ENCODE measurements at regions not wholly inside any gene's neighbourhood (a gene's known extent, or its start where the extent isn't known, plus 50 kb on each side); places are given as distances from the start of the nearest gene placed in this dataset.

- TF ChIP-seq CBX8 (IDR thresholded peaks at IDR 0.05; ENCODE audit: borderline replicate concordance, extremely low read depth, low read depth, low read length, poor library complexity, severe bottlenecking) (no peak), MECOM (CRISPR knock-in tag; IDR thresholded peaks at IDR 0.05) (no peak), KLF13 (tag; IDR thresholded peaks at IDR 0.05; ENCODE audit: borderline replicate concordance, low read depth) (no peak), CEBPB (tag; IDR thresholded peaks at IDR 0.05) (peak; percentile 17; the same call in 1 of the 2 replicates), DACH1 (IDR thresholded peaks at IDR 0.05; ENCODE audit: partially characterized antibody) (no peak), VEZF1 (CRISPR knock-in tag; IDR thresholded peaks at IDR 0.05) (no peak), KLF1 (tag; IDR thresholded peaks at IDR 0.05) (no peak), TAF7 (tag; IDR thresholded peaks at IDR 0.05) (no peak), CBX2 (IDR thresholded peaks at IDR 0.05; ENCODE audit: insufficient read depth, low read length, poor library complexity, severe bottlenecking) (no peak), GMEB1 (CRISPR knock-in tag; IDR thresholded peaks at IDR 0.05) (no peak), MLLT1 (IDR thresholded peaks at IDR 0.05) (no peak), ATF3 (IDR thresholded peaks at IDR 0.05) (peak; percentile 80), ATF3 (CRISPR knock-in tag; conservative IDR thresholded peaks at IDR 0.05) (no peak), DMBX1 (CRISPR knock-in tag; IDR thresholded peaks at IDR 0.05; ENCODE audit: borderline replicate concordance) (no peak), U2AF1 (optimal IDR thresholded peaks at IDR 0.05; ENCODE audit: low read depth, low read length) (no peak)
Observed at GRCh38 chr10:6769704-6770417, 189.8 kb upstream of the PRKCQ start (continued).
